B cell (primary cell): ENCODE measurements at regions not wholly inside any gene's neighbourhood (a gene's known extent, or its start where the extent isn't known, plus 50 kb on each side); places are given as distances from the start of the nearest gene placed in this dataset.

ENCODE experiments used
- ATAC-seq: fragments of 200-7000 bp; cut with Tn5 transposase; one replicate; pipeline ENCODE4 v1.10.0; 2021; ENCODE audit warnings: low read depth, mild to moderate bottlenecking, moderate number of reproducible peaks, moderate library complexity
- CTCF ChIA-PET: fragments of 350-600 bp; sonication (Branson Sonifier 250); formaldehyde crosslinking; loops from one replicate; lab custom pipeline; 2021; ENCODE audit warnings: antibody characterized with exemption, inconsistent platforms; lab: Charles Lee
- POLR2A ChIA-PET: fragments of 350-600 bp; sonication (Branson Sonifier 250); formaldehyde crosslinking; loops from one replicate; lab custom pipeline; 2021; ENCODE audit warnings: antibody characterized with exemption; lab: Charles Lee
- DNase-seq: peaks from one replicate; pipeline ENCODE4 v3.0.0; 2013
- H2AFZ ChIP-seq: 2 replicates; pipeline ENCODE4 v1.6.1; 2012; ENCODE audit warnings: mild to moderate bottlenecking, low read depth, low read length; ENCODE audit not compliant: insufficient read depth, poor library complexity, severe bottlenecking
- H3K27ac ChIP-seq, 2 donors: 1 replicate in 1 of 2; 2 replicates in 1 of 2; pipeline ENCODE4 v1.5.1; 2012 to 2013; ENCODE audit warnings: low read length in 2 of 2, mild to moderate bottlenecking in 2 of 2, moderate library complexity in 1 of 2
- H3K27me3 ChIP-seq, 4 experiments: fragments of 200-600 bp in 1 of 4; sonication (generic) in 1 of 4; replicated peaks in 1 of 4; 1 replicate in 2 of 4; 2 replicates in 2 of 4; pipeline versions ENCODE4 v1.6.1 to v1.7.0; 2013 to 2016; ENCODE audit warnings: low read length in 3 of 4, mild to moderate bottlenecking in 2 of 4, mixed read lengths in 1 of 4, moderate library complexity in 1 of 4; ENCODE audit not compliant: insufficient read depth in 4 of 4, control insufficient read depth in 3 of 4; ENCODE audit errors: control extremely low read depth in 1 of 4
- H3K36me3 ChIP-seq, 2 experiments: replicated peaks in 1 of 2; 1 replicate in 1 of 2; 2 replicates in 1 of 2; pipeline versions ENCODE4 v1.6.1 to v1.7.1; 2013; ENCODE audit warnings: low read length in 1 of 2; ENCODE audit not compliant: insufficient read depth in 2 of 2, control insufficient read depth in 1 of 2; ENCODE audit errors: control extremely low read depth in 1 of 2, extremely low read depth in 1 of 2
- H3K4me1 ChIP-seq, 2 donors: fragments of 200-600 bp in 1 of 2; sonication (generic) in 1 of 2; 1 replicate in 1 of 2; 2 replicates in 1 of 2; pipeline versions ENCODE4 v1.5.1 to v1.6.1; 2013 to 2017; ENCODE audit warnings: low read length in 2 of 2; ENCODE audit not compliant: control insufficient read depth in 2 of 2, insufficient read depth in 2 of 2
- H3K4me2 ChIP-seq: replicated peaks from 2 replicates; pipeline ENCODE3; 2012; ENCODE audit warnings: mild to moderate bottlenecking, low read depth, low read length; ENCODE audit not compliant: poor library complexity, severe bottlenecking
- H3K4me3 ChIP-seq, 5 experiments: fragments of 200-600 bp in 1 of 5; sonication (generic) in 1 of 5; 1 replicate in 3 of 5; 2 replicates in 2 of 5; pipeline versions ENCODE4 v1.5.1 to v1.7.0; 2011 to 2016; ENCODE audit warnings: low read length in 4 of 5, mild to moderate bottlenecking in 4 of 5, low read depth in 2 of 5, control low read depth in 1 of 5, moderate library complexity in 1 of 5; ENCODE audit not compliant: insufficient read depth in 1 of 5; ENCODE audit errors: control extremely low read depth in 1 of 5, extremely low read depth in 1 of 5
- H3K79me2 ChIP-seq: fragments of 200-600 bp; sonication (generic); one replicate; pipeline ENCODE4 v1.6.0; 2016; ENCODE audit warnings: low read length; ENCODE audit not compliant: control insufficient read depth, insufficient read depth
- H3K9ac ChIP-seq: fragments of 200-600 bp; sonication (generic); 2 replicates; pipeline ENCODE4 v1.6.1; 2017; ENCODE audit warnings: mild to moderate bottlenecking, low read length, moderate library complexity
- H3K9me3 ChIP-seq, 3 donors: one replicate each; pipeline versions ENCODE4 v1.6.1 to v1.7.1; 2013; ENCODE audit warnings: low read length in 2 of 3; ENCODE audit not compliant: control insufficient read depth in 2 of 3, insufficient read depth in 1 of 3; ENCODE audit errors: control extremely low read depth in 1 of 3
- H4K20me1 ChIP-seq: 2 replicates; pipeline ENCODE4 v1.6.0; 2012; ENCODE audit warnings: mild to moderate bottlenecking, low read length; ENCODE audit not compliant: insufficient read depth, control insufficient read depth, poor library complexity, severe bottlenecking
- H3K27ac Mint-ChIP-seq: one replicate; pipeline ENCODE4 v1.8.0; 2021; ENCODE audit warnings: mixed read lengths
- H3K27me3 Mint-ChIP-seq: one replicate; pipeline ENCODE4 v1.8.0; 2021; ENCODE audit warnings: mixed read lengths
- H3K4me1 Mint-ChIP-seq: one replicate; pipeline ENCODE4 v1.8.0; 2021; ENCODE audit warnings: mixed read lengths
- H3K4me3 Mint-ChIP-seq: one replicate; pipeline ENCODE4 v1.8.0; 2021; ENCODE audit warnings: mixed read lengths
- H3K9me3 Mint-ChIP-seq: one replicate; pipeline ENCODE4 v1.8.0; 2022; ENCODE audit warnings: mixed read lengths; ENCODE audit not compliant: insufficient read depth
- EZH2 ChIP-seq: IDR thresholded peaks from 2 replicates; pipeline ENCODE4 v1.6.1; 2012; ENCODE audit warnings: borderline replicate concordance, low read depth, mild to moderate bottlenecking, moderate library complexity, low read length; ENCODE audit not compliant: insufficient read depth, poor library complexity, severe bottlenecking
- WGBS: methylation state at CpG from one replicate; pipeline ENCODE4 v1.1.5; 2013; ENCODE audit warnings: missing lambda C conversion rate; ENCODE audit not compliant: insufficient coverage; 5-methylcytosine and 5-hydroxymethylcytosine counted together
- intact Hi-C: fragments of 100-400 bp; cut with micrococcal nuclease; formaldehyde crosslinking; loops from one replicate; pipeline ENCODE4 v1.10.0; 2022
- TF ChIP-seq, protein P1 (sequence below): fragments of 200-600 bp; IDR thresholded peaks from one replicate; pipeline ENCODE4 v1.8.0; 2022; ENCODE audit warnings: antibody characterized with exemption, mild to moderate bottlenecking

- no peaks in the 10 kb centered on the region for H3K79me2 ChIP-seq
- TF ChIP-seq, protein P1, sequence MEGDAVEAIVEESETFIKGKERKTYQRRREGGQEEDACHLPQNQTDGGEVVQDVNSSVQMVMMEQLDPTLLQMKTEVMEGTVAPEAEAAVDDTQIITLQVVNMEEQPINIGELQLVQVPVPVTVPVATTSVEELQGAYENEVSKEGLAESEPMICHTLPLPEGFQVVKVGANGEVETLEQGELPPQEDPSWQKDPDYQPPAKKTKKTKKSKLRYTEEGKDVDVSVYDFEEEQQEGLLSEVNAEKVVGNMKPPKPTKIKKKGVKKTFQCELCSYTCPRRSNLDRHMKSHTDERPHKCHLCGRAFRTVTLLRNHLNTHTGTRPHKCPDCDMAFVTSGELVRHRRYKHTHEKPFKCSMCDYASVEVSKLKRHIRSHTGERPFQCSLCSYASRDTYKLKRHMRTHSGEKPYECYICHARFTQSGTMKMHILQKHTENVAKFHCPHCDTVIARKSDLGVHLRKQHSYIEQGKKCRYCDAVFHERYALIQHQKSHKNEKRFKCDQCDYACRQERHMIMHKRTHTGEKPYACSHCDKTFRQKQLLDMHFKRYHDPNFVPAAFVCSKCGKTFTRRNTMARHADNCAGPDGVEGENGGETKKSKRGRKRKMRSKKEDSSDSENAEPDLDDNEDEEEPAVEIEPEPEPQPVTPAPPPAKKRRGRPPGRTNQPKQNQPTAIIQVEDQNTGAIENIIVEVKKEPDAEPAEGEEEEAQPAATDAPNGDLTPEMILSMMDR: no peak
- no peak for TF ChIP-seq EZH2
- ATAC-seq (no peak), DNase-seq (no peak)
- 82% methylated on average over 2 of the region's 6 CpGs for WGBS
- Mint-ChIP-seq H3K9me3 (peaks cover 4% of the 10 kb centered on the region), H3K4me3 (no peak overlapping the region), H3K27ac (no peak overlapping the region), H3K4me1 (peaks cover 27% of the 10 kb centered on the region), H3K27me3 (no peaks in the 10 kb centered on the region)
- H3K9me3 ChIP-seq: peaks cover 0 to 11% (median 9%) of the 10 kb centered on the region in 3 donors
- H3K36me3 ChIP-seq: no peaks in the 10 kb centered on the region
- no peak overlapping the region for H3K4me3 ChIP-seq
- no peaks in the 10 kb centered on the region for H3K27me3 ChIP-seq
- no peak overlapping the region for H2AFZ ChIP-seq
- peaks cover 28 to 31% of the 10 kb centered on the region in 2 donors for H3K4me1 ChIP-seq
- H3K4me2 ChIP-seq: no peak overlapping the region
- no peaks in the 10 kb centered on the region for H4K20me1 ChIP-seq
- POLR2A ChIA-PET: no interaction called here
- H3K9ac ChIP-seq: no peak overlapping the region
- CTCF ChIA-PET: interaction anchor here (1.0 kb wide), 1 partner anchor 135 kb away, joined by 3 read pairs; no protein-coding TSS in a partner anchor
- intact Hi-C loops: loop anchor here (5.0 kb wide), 1 partner anchor 55 kb away; no protein-coding TSS in a partner anchor
- no peak overlapping the region for H3K27ac ChIP-seq
These were observed 135.4 kb upstream of the NUDT4 start for GRCh38 chr12:93242154-93242972.

DNA sequence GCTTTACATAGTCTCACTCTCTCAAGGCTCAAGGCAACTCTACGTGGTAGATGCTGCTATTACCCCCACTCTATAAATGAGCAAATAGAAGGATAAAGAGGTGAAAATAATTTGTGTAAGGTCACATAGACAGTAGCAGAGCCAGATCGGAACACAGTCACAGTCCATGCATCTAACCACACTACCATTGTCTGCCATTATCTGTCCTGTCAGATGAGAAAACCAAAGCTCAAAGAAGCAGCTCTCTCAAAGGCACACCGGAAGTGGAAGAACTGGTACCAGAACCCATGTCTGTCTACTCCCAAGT, 134.4 kb upstream of the NUDT4 start:
- CTCF ChIA-PET: no interaction called here
- peaks cover 36% of the 10 kb centered on the region for H3K4me1 Mint-ChIP-seq
- peaks cover 4% of the 10 kb centered on the region for H3K9me3 Mint-ChIP-seq
- H2AFZ ChIP-seq: no peak overlapping the region
- H3K79me2 ChIP-seq: no peaks in the 10 kb centered on the region
- H3K36me3 ChIP-seq: no peaks in the 10 kb centered on the region
- no peaks in the 10 kb centered on the region for H4K20me1 ChIP-seq
- no peaks in the 10 kb centered on the region for H3K27me3 ChIP-seq
- no peak overlapping the region for H3K9ac ChIP-seq
- H3K27ac ChIP-seq: no peak overlapping the region
- peaks cover 32 to 35% of the 10 kb centered on the region in 2 donors for H3K4me1 ChIP-seq
- DNase-seq (no peak), ATAC-seq (no peak)
- no peak overlapping the region for H3K4me3 Mint-ChIP-seq
- intact Hi-C loops: loop anchor here (5.0 kb wide), 1 partner anchor 54 kb away; no protein-coding TSS in a partner anchor
- no peak overlapping the region for H3K4me2 ChIP-seq
- POLR2A ChIA-PET: no interaction called here
- no peak overlapping the region for H3K27ac Mint-ChIP-seq
- WGBS: 77% methylated on average over 2 of the region's 3 CpGs
- H3K27me3 Mint-ChIP-seq: no peaks in the 10 kb centered on the region
- H3K4me3 ChIP-seq: no peak overlapping the region
- peaks cover 0 to 9% (median 7%) of the 10 kb centered on the region in 3 donors for H3K9me3 ChIP-seq
- TF ChIP-seq, protein P1: no peak
- no peak for TF ChIP-seq EZH2
